ENCODE measurements at regions not wholly inside any gene's neighbourhood (a gene's known extent, or its start where the extent isn't known, plus 50 kb on each side); places are given as distances from the start of the nearest gene placed in this dataset.

DNA sequence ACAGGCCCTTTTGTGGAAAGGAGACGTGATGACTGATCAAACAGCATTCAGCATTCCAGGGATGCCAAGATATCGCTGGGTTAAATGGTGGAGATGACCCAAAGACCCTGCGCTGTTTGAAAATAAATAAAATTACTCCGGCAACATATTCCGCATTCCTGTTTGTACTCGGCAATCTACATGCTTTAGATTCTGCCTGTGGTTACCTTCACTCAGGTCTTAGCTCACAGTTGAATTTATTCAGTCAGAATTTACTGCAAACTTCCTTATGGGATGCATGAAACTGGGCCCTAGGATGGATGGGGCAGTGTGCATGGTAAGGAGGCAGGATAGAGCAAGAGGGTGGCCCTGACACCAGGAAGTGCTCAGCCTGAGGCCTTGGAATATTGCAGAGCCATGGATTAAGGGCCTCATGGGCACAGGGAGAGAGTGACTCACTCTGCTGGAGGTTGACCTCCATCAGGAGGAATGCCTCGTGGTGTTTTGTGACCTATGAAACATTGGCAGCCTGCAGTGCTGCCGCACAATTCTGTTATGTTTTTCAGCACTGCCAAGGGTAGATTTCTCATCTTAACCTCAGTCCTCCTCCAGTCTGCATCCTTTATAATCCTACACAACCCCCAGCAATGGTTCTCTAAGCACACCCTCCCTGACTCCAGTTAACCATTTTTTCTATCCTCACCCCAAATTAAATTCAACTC is 321.4 kb downstream of the IRS1 start (continued):
- TF ChIP-seq NR0B2 (CRISPR knock-in tag; IDR thresholded peaks at IDR 0.05) (no peak), ZNF644 (CRISPR knock-in tag; IDR thresholded peaks at IDR 0.05; ENCODE audit: low read depth) (peak; percentile 98), RFX5 (IDR thresholded peaks at IDR 0.05; ENCODE audit: low read depth, low read length) (no peak), ZNF766 (CRISPR knock-in tag; IDR thresholded peaks at IDR 0.05; ENCODE audit: borderline replicate concordance) (no peak), POLR2G (IDR thresholded peaks at IDR 0.05; ENCODE audit: low read depth, low read length) (peak; percentile 21; the same call in 1 of the 2 replicates), ZNF569 (CRISPR knock-in tag; IDR thresholded peaks at IDR 0.05; ENCODE audit: borderline replicate concordance) (no peak), MIXL1 (CRISPR knock-in tag; IDR thresholded peaks at IDR 0.05) (peak; percentile 46; the same call in 1 of the 2 replicates), ZIK1 (CRISPR knock-in tag; IDR thresholded peaks at IDR 0.05; ENCODE audit: borderline replicate concordance, low read depth) (no peak), GPN1 (CRISPR knock-in tag; IDR thresholded peaks at IDR 0.05; ENCODE audit: borderline replicate concordance) (no peak), SNAI1 (CRISPR knock-in tag; IDR thresholded peaks at IDR 0.05; ENCODE audit: borderline replicate concordance) (no peak), HOXA5 (CRISPR knock-in tag; IDR thresholded peaks at IDR 0.05) (peak; percentile 53; the same call in 1 of the 2 replicates), FIP1L1 (IDR thresholded peaks at IDR 0.05; ENCODE audit: borderline replicate concordance, insufficient read depth, low read depth, low read length) (no peak), ZNF703 (CRISPR knock-in tag; IDR thresholded peaks at IDR 0.05; ENCODE audit: borderline replicate concordance) (no peak), ZNF263 (CRISPR knock-in tag; IDR thresholded peaks at IDR 0.05) (0 out of 2 replicates have a peak, but pooled peaks have one; percentile 16), RFXANK (CRISPR knock-in tag; IDR thresholded peaks at IDR 0.05) (peak; percentile 47; the same call in 1 of the 2 replicates), ZNF713 (CRISPR knock-in tag; IDR thresholded peaks at IDR 0.05) (no peak), RBM39 (IDR thresholded peaks at IDR 0.05; ENCODE audit: low read depth, low read length, poor library complexity, severe bottlenecking) (no peak), ISX (CRISPR knock-in tag; conservative IDR thresholded peaks at IDR 0.05) (no peak), ZNF572 (CRISPR knock-in tag; IDR thresholded peaks at IDR 0.05) (no peak)
- TF ChIP-seq, protein P1, sequence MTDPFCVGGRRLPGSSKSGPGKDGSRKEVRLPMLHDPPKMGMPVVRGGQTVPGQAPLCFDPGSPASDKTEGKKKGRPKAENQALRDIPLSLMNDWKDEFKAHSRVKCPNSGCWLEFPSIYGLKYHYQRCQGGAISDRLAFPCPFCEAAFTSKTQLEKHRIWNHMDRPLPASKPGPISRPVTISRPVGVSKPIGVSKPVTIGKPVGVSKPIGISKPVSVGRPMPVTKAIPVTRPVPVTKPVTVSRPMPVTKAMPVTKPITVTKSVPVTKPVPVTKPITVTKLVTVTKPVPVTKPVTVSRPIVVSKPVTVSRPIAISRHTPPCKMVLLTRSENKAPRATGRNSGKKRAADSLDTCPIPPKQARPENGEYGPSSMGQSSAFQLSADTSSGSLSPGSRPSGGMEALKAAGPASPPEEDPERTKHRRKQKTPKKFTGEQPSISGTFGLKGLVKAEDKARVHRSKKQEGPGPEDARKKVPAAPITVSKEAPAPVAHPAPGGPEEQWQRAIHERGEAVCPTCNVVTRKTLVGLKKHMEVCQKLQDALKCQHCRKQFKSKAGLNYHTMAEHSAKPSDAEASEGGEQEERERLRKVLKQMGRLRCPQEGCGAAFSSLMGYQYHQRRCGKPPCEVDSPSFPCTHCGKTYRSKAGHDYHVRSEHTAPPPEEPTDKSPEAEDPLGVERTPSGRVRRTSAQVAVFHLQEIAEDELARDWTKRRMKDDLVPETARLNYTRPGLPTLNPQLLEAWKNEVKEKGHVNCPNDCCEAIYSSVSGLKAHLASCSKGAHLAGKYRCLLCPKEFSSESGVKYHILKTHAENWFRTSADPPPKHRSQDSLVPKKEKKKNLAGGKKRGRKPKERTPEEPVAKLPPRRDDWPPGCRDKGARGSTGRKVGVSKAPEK (CRISPR knock-in tag; IDR thresholded peaks at IDR 0.05; ENCODE audit: borderline replicate concordance) = no peak; the same call in 1 of the 2 replicates
- TF ChIP-seq, protein P2, sequence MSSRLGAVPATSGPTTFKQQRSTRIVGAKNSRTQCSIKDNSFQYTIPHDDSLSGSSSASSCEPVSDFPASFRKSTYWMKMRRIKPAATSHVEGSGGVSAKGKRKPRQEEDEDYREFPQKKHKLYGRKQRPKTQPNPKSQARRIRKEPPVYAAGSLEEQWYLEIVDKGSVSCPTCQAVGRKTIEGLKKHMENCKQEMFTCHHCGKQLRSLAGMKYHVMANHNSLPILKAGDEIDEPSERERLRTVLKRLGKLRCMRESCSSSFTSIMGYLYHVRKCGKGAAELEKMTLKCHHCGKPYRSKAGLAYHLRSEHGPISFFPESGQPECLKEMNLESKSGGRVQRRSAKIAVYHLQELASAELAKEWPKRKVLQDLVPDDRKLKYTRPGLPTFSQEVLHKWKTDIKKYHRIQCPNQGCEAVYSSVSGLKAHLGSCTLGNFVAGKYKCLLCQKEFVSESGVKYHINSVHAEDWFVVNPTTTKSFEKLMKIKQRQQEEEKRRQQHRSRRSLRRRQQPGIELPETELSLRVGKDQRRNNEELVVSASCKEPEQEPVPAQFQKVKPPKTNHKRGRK (CRISPR knock-in tag; IDR thresholded peaks at IDR 0.05) = no peak
- TF ChIP-seq, protein P3, sequence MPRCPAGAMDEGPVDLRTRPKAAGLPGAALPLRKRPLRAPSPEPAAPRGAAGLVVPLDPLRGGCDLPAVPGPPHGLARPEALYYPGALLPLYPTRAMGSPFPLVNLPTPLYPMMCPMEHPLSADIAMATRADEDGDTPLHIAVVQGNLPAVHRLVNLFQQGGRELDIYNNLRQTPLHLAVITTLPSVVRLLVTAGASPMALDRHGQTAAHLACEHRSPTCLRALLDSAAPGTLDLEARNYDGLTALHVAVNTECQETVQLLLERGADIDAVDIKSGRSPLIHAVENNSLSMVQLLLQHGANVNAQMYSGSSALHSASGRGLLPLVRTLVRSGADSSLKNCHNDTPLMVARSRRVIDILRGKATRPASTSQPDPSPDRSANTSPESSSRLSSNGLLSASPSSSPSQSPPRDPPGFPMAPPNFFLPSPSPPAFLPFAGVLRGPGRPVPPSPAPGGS (CRISPR knock-in tag; IDR thresholded peaks at IDR 0.05) = peak; percentile 73; the same call in 1 of the 2 replicates
